ENCODE measurements at regions not wholly inside any gene's neighbourhood (a gene's known extent, or its start where the extent isn't known, plus 50 kb on each side); places are given as distances from the start of the nearest gene placed in this dataset.

GRCh38 chr10:28785018-28785417 is 107.7 kb downstream of the BAMBI start:
- no peak for DNase-seq

- no peak for DNase-seq
These were observed 110.9 kb downstream of the BAMBI start for GRCh38 chr10:28788252-28788651.

GRCh38 chr10:28788762-28789161 is 111.4 kb downstream of the BAMBI start:
- DNase-seq = no peak

- DNase-seq = no peak
These were observed 112.8 kb downstream of the BAMBI start for GRCh38 chr10:28790146-28790545.

- no peak for DNase-seq
These were observed 116.2 kb downstream of the BAMBI start for GRCh38 chr10:28793482-28793881.

GRCh38 chr10:28794986-28795385 is 117.7 kb downstream of the BAMBI start:
- no peak for DNase-seq

- DNase-seq = no peak
These were observed 119.5 kb downstream of the BAMBI start for GRCh38 chr10:28796606-28797512.

- DNase-seq = no peak
These were observed 120.6 kb downstream of the BAMBI start for GRCh38 chr10:28797904-28798371.

GRCh38 chr10:28798428-28798955 is 121.2 kb downstream of the BAMBI start:
- DNase-seq = no peak

- DNase-seq = no peak
These were observed 121.6 kb downstream of the BAMBI start for GRCh38 chr10:28798964-28799363.

GRCh38 chr10:28800144-28800543 is 122.8 kb downstream of the BAMBI start:
- DNase-seq = no peak

GRCh38 chr10:28801247-28801646 is 123.9 kb downstream of the BAMBI start:
- no peak for DNase-seq

GRCh38 chr10:28801869-28802268 is 124.5 kb downstream of the BAMBI start:
- DNase-seq = no peak

- DNase-seq = no peak
These were observed 128.1 kb downstream of the BAMBI start for GRCh38 chr10:28805390-28805789.

- DNase-seq = no peak
These were observed 129.2 kb downstream of the BAMBI start for GRCh38 chr10:28806488-28806941.

GRCh38 chr10:28806951-28807759 is 129.8 kb downstream of the BAMBI start:
- DNase-seq = no peak

GRCh38 chr10:28807760-28808613 is 130.7 kb downstream of the BAMBI start:
- no peak for DNase-seq

GRCh38 chr10:28808693-28809092 is 131.4 kb downstream of the BAMBI start:
- no peak for DNase-seq

- no peak for DNase-seq
These were observed 132.9 kb downstream of the BAMBI start for GRCh38 chr10:28810057-28810870.

GRCh38 chr10:28811639-28812349 is 134.5 kb downstream of the BAMBI start:
- no peak for DNase-seq

All from NCI-H187 treated with DMSO at 0.1 percent for 48 hours (cell line).